C4-2B (cell line): ENCODE measurements at regions not wholly inside any gene's neighbourhood (a gene's known extent, or its start where the extent isn't known, plus 50 kb on each side); places are given as distances from the start of the nearest gene placed in this dataset.

Experiments used
- H3K27ac ChIP-seq: fragments of 450-650 bp; 2 replicates; pipeline ENCODE4 v1.5.1; 2017
- ZFX ChIP-seq: fragments of 450-650 bp; IDR thresholded peaks from 2 replicates; pipeline ENCODE4 v1.6.1; 2017
- TF ChIP-seq, protein P1 (sequence below): fragments of 450-650 bp; conservative IDR thresholded peaks from 2 replicates; pipeline ENCODE4 v1.5.1; 2017; ENCODE audit warnings: mild to moderate bottlenecking

DNA sequence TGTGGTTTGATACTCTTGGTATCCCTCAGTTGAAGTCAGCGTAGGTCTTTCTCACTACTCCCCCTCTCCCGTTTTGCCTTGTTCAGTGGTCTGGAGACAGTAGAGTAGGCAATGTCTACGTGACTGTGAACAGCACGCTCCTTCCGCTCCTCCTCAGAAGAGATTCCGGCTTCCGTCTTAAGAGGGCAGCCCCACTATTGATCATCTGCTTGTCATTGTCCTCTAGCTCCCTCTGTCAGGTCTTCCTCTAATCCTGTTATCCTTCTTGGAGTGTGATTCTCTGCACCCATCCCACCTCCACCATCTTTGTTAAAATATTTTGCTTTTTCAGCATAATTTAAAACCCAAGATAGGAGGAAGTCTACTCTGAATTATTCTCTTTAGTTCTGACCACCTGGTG, 129.9 kb upstream of the KCNK2 start:
- no peak overlapping the region for H3K27ac ChIP-seq
- TF ChIP-seq, protein P1, sequence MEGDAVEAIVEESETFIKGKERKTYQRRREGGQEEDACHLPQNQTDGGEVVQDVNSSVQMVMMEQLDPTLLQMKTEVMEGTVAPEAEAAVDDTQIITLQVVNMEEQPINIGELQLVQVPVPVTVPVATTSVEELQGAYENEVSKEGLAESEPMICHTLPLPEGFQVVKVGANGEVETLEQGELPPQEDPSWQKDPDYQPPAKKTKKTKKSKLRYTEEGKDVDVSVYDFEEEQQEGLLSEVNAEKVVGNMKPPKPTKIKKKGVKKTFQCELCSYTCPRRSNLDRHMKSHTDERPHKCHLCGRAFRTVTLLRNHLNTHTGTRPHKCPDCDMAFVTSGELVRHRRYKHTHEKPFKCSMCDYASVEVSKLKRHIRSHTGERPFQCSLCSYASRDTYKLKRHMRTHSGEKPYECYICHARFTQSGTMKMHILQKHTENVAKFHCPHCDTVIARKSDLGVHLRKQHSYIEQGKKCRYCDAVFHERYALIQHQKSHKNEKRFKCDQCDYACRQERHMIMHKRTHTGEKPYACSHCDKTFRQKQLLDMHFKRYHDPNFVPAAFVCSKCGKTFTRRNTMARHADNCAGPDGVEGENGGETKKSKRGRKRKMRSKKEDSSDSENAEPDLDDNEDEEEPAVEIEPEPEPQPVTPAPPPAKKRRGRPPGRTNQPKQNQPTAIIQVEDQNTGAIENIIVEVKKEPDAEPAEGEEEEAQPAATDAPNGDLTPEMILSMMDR: peak; percentile 53
- no peak for TF ChIP-seq ZFX

DNA sequence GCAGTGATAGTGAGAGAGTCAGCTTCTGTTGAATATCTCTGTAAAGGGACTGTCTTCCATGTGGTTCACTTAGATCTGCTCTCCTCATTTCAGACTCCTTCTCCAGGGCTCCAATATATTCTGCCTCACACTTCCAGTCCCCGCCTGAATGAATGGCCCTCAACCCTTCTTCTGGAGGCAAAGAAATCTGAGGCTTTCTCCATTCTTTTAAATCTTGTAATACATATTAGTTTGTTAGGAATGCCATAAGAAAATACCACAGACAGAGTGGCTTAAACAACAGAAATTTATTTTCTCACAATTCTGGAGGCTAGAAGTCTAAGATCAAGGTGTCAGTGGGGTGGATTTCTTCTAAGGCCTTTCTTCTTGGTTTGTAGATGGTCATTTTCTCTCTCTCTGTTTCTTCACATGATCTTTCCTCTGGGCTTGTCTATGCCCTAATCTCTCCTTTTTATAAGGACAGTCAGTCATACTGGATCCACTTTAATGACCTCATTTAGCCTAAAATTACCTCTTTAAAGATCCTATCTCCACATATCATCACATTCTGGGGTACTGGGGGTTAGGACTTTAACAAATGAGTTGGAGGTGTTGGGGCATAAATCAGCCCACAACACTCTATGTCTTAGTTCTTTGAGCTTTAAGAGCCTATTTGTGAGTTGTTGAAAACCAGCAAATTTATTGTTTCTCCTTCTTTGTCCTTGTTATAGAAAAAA, 128.5 kb upstream of the KCNK2 start:
- H3K27ac ChIP-seq: no peak overlapping the region
- TF ChIP-seq, protein P1: no peak
- no peak for TF ChIP-seq ZFX

DNA sequence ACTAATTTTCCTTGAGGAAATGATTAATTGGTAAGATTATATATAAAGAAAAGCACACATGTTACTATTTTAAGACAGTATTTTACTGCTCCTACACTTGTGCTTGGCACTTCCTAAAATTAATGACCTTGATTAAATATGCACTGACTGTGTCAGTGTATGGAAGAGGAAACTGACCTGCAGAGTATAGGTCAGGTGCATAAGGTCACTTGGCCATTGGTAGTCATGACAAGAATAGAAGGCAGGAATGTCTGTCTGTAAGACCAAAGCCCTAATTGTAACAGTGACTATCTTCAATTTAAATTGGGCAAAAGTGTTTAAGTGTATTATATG, 128.0 kb upstream of the KCNK2 start:
- TF ChIP-seq ZFX: no peak

DNA sequence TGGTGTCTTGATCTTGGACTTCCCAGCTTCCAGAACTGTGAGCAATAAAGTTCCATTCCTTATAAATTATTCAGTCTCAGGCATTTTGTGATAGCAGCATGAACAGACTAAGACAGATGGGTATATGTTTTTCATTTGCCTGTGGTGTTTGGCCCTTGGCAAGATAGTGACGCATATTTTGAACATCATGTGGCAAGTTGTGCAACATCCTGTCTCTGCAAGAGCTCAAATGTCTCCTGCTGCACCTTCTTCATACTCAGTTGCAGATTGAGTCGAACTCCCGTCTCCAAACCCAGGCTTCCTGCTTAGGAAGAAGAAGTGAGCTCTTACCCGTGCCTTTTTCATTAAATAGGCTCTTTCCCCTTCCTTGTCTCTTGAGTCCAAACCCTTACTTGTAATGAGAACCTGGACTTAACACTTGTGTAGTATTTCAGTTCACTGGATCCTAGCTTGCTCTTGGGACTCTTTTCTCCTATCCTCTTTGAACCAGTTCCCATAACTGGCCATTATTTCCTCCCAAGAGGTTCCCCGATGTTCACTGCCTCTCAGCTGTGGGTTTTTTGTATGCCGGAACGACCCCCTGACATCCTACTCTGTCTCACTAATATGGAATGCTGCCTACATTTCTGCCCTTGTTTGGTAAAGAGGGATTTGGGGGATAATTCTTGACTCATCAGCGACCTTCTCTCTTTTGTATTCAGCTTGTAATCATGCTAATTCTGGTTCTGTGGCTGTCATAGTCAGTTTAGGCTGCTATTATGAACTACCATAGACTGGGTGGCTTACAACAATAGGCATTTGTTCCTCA, 125.0 kb upstream of the KCNK2 start:
- no peak overlapping the region for H3K27ac ChIP-seq

More for the DNA sequence above, 128.0 kb upstream of the KCNK2 start:
- no peak overlapping the region for H3K27ac ChIP-seq

DNA sequence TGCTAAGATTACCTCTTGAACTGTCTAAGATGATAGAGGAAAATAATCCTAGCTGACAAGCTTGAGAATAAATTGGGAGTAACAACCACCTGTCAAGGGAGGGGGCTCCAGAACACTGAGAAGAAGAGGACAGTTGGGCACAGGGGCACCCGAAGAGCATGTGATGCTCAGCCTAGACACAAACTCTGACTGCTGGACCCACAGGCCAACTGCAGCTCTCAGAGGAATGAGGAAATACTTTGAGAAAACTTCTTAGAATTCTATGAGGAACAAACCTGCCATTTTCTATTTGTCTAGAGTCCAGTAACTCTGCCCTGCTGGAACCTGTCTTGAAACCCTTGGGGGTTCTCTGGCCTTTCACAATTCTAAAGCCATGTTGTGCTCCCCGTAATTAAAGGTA, 124.1 kb upstream of the KCNK2 start:
- no peak overlapping the region for H3K27ac ChIP-seq
- TF ChIP-seq, protein P1: no peak
- TF ChIP-seq ZFX: no peak

More for the DNA sequence above, 125.0 kb upstream of the KCNK2 start:
- TF ChIP-seq, protein P1: no peak
- no peak for TF ChIP-seq ZFX

DNA sequence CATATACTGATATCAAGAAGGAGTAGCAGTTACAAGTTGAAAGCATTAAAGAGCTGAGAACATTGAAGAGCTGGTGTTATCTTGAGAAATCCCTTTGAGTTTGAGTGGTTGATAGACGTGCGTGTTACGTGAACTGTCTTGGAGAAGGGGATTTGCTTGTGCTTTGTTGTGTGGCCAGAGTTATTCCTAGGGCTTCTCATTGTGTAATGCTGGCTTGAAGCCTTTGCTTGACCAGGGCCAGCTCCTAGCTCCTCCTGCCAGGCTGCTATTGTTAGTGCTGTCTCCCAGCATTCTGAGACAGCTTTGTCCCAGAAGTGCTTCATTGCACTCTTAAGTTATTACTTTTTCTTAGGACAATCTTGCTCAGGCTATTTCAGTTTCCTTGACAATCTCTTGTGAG, 116.2 kb upstream of the KCNK2 start:
- H3K27ac ChIP-seq: no peak overlapping the region
- TF ChIP-seq, protein P1: no peak
- TF ChIP-seq ZFX: no peak

DNA sequence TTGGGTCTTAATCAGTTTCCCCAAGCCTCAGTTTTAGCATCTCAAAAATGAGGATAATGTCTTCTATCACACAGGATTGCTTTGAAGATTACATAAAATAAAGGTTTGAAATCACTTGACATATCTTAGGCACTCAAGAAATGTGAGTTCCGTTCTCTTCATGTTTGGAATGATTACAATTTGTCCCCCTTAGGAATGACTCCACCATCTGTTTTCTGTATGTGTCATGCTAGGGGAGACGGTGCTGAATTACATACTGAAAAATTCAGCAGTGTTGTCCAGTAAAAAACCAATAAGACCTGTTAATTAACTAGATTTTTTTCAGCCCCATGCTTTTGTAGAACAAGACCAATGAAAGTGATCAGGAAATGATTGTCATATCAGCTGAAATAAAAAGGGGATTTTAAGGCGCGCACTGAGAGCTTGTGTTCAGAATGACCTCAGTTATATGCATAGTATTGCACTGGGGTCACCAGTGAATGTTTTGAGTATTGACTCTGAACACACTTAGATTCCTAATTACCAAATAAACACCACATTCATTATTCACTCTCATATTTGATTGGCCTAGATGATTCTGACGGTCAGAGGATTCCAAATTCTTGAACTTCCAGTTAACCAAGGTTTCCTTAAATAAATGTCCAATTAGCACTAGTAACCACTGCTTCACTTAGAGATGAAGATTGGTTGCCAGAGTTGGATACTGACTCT, 114.5 kb upstream of the KCNK2 start:
- H3K27ac ChIP-seq: no peak overlapping the region
- no peak for TF ChIP-seq ZFX
- TF ChIP-seq, protein P1: no peak
